ENCODE measurements at regions not wholly inside any gene's neighbourhood (a gene's known extent, or its start where the extent isn't known, plus 50 kb on each side); places are given as distances from the start of the nearest gene placed in this dataset.

GRCh38 chr9:28999057-28999456 is 1425.8 kb upstream of the C9orf72 start:
- Histone ChIP-seq H3K27me3 (no peaks in the 10 kb centered on the region), H3K4me1 (no peaks in the 10 kb centered on the region), H3K4me3 (no peak overlapping the region), H3K27ac (no peak overlapping the region), H3K36me3 (no peaks in the 10 kb centered on the region), H3K9me3 (no peaks in the 10 kb centered on the region)
- intact Hi-C loops (cut with DNase I): no loop called here
- TF ChIP-seq POLR2A (IDR thresholded peaks at IDR 0.05) (no peak), EP300 (IDR thresholded peaks at IDR 0.05) (no peak), POLR2AphosphoS5 (IDR thresholded peaks at IDR 0.05) (no peak), CTCF (IDR thresholded peaks at IDR 0.05) (no peak)
- no peak for DNase-seq

- intact Hi-C loops (cut with DNase I): no loop called here
- WGBS, 2 donors: 76% methylated on average over 3 of the region's 3 CpGs
- no peaks in the 10 kb centered on the region for H3K36me3 ChIP-seq
- DNase-seq: no peak
- H3K27ac ChIP-seq: no peak overlapping the region
- no peak overlapping the region for H3K4me3 ChIP-seq
- no peaks in the 10 kb centered on the region for H3K27me3 ChIP-seq
- H3K4me1 ChIP-seq: no peaks in the 10 kb centered on the region
- H3K9me3 ChIP-seq: no peaks in the 10 kb centered on the region
- no peak for TF ChIP-seq POLR2AphosphoS5 (IDR thresholded peaks at IDR 0.05)
- TF ChIP-seq CTCF (IDR thresholded peaks at IDR 0.05): no peak
- no peak for TF ChIP-seq EP300 (IDR thresholded peaks at IDR 0.05)
- no peak for TF ChIP-seq POLR2A (IDR thresholded peaks at IDR 0.05)
Observed at GRCh38 chr9:28999806-29000205, 1426.5 kb upstream of the C9orf72 start.

- intact Hi-C loops (cut with DNase I): no loop called here
- no peaks in the 10 kb centered on the region for H3K36me3 ChIP-seq
- no peaks in the 10 kb centered on the region for H3K27me3 ChIP-seq
- no peaks in the 10 kb centered on the region for H3K9me3 ChIP-seq
- H3K4me1 ChIP-seq: no peaks in the 10 kb centered on the region
- DNase-seq: no peak
- WGBS, 2 donors: 78 to 84% methylated on average over 3 of the region's 3 CpGs
- no peak overlapping the region for H3K27ac ChIP-seq
- H3K4me3 ChIP-seq: no peak overlapping the region
- TF ChIP-seq POLR2AphosphoS5 (IDR thresholded peaks at IDR 0.05) (no peak), EP300 (IDR thresholded peaks at IDR 0.05) (no peak), POLR2A (IDR thresholded peaks at IDR 0.05) (no peak), CTCF (IDR thresholded peaks at IDR 0.05) (no peak)
Observed at GRCh38 chr9:29001006-29001405, 1427.7 kb upstream of the C9orf72 start.

GRCh38 chr9:29004988-29005387 is 1431.7 kb upstream of the C9orf72 start:
- H3K27me3 ChIP-seq: no peaks in the 10 kb centered on the region
- no peak overlapping the region for H3K27ac ChIP-seq
- H3K36me3 ChIP-seq: no peaks in the 10 kb centered on the region
- intact Hi-C loops (cut with DNase I): no loop called here
- no peak overlapping the region for H3K4me3 ChIP-seq
- H3K4me1 ChIP-seq: no peaks in the 10 kb centered on the region
- 5 to 47% methylated on average over 1 of the region's 1 CpG for WGBS, 2 donors
- TF ChIP-seq POLR2AphosphoS5 (IDR thresholded peaks at IDR 0.05) (no peak), EP300 (IDR thresholded peaks at IDR 0.05) (no peak), POLR2A (IDR thresholded peaks at IDR 0.05) (no peak), CTCF (IDR thresholded peaks at IDR 0.05) (no peak)
- H3K9me3 ChIP-seq: no peaks in the 10 kb centered on the region
- DNase-seq: no peak

- DNase-seq: no peak
- no peak for TF ChIP-seq POLR2AphosphoS5 (IDR thresholded peaks at IDR 0.05)
- no peak for TF ChIP-seq CTCF (IDR thresholded peaks at IDR 0.05)
- TF ChIP-seq POLR2A (IDR thresholded peaks at IDR 0.05): no peak
- no peak for TF ChIP-seq EP300 (IDR thresholded peaks at IDR 0.05)
- no peaks in the 10 kb centered on the region for H3K27me3 ChIP-seq
- no peaks in the 10 kb centered on the region for H3K36me3 ChIP-seq
- H3K4me3 ChIP-seq: no peak overlapping the region
- 50 to 73% methylated on average over 4 of the region's 4 CpGs for WGBS, 2 donors
- no peaks in the 10 kb centered on the region for H3K9me3 ChIP-seq
- intact Hi-C loops (cut with DNase I): no loop called here
- no peaks in the 10 kb centered on the region for H3K4me1 ChIP-seq
- no peak overlapping the region for H3K27ac ChIP-seq
Observed at GRCh38 chr9:29006628-29007027, 1433.3 kb upstream of the C9orf72 start.

All from sigmoid colon (tissue), 6 donors.